NCI-H1105 (cell line): ENCODE measurements at regions not wholly inside any gene's neighbourhood (a gene's known extent, or its start where the extent isn't known, plus 50 kb on each side); places are given as distances from the start of the nearest gene placed in this dataset.
"Not testable (repeated sequence)": the region's sequence is repeated elsewhere in the genome, so short reads cannot be mapped to it uniquely, and the experiment has no call there.

Source experiments
- DNase-seq: peaks from one replicate; lab custom pipeline; 2025; lab: John Stamatoyannopoulos, UW

- no peak for DNase-seq
Observed at GRCh38 chr12:34097213-34097612, 74.9 kb downstream of the ALG10 start.

- no peak for DNase-seq
Observed at GRCh38 chr12:34105392-34105933, 83.2 kb downstream of the ALG10 start.

GRCh38 chr12:34106172-34106571 lies 83.9 kb downstream of the ALG10 start:
- no peak for DNase-seq

- no peak for DNase-seq
Observed at GRCh38 chr12:34107016-34107415, 84.7 kb downstream of the ALG10 start.

- DNase-seq, result no peak
Observed at GRCh38 chr12:34107781-34108404, 85.6 kb downstream of the ALG10 start.

- DNase-seq, result no peak
Observed at GRCh38 chr12:34108405-34108803, 86.1 kb downstream of the ALG10 start.

- no peak for DNase-seq
Observed at GRCh38 chr12:34108967-34109366, 86.7 kb downstream of the ALG10 start.

GRCh38 chr12:34109390-34109789 lies 87.1 kb downstream of the ALG10 start:
- DNase-seq, result no peak

GRCh38 chr12:34109909-34110531 lies 87.7 kb downstream of the ALG10 start:
- not testable (repeated sequence) for DNase-seq

GRCh38 chr12:34119366-34119765 lies 97.1 kb downstream of the ALG10 start:
- no peak for DNase-seq

- DNase-seq, result no peak
Observed at GRCh38 chr12:34121360-34121759, 99.1 kb downstream of the ALG10 start.

GRCh38 chr12:34123092-34123491 lies 100.8 kb downstream of the ALG10 start:
- peak; percentile 14 for DNase-seq

- no peak for DNase-seq
Observed at GRCh38 chr12:34124608-34125007, 102.3 kb downstream of the ALG10 start.

GRCh38 chr12:34126239-34126641 lies 103.9 kb downstream of the ALG10 start:
- DNase-seq, result no peak

- DNase-seq, result no peak
Observed at GRCh38 chr12:34126805-34127204, 104.5 kb downstream of the ALG10 start.

GRCh38 chr12:34127379-34127778 lies 105.1 kb downstream of the ALG10 start:
- not testable (repeated sequence) for DNase-seq

- DNase-seq, result no peak
Observed at GRCh38 chr12:34142430-34142829, 120.1 kb downstream of the ALG10 start.

GRCh38 chr12:34151019-34151418 lies 128.7 kb downstream of the ALG10 start:
- no peak for DNase-seq

- peak; percentile 43 for DNase-seq
Observed at GRCh38 chr12:34163443-34163842, 141.1 kb downstream of the ALG10 start.

GRCh38 chr12:34166427-34167060 lies 144.2 kb downstream of the ALG10 start:
- DNase-seq, result no peak

GRCh38 chr12:34168507-34168906 lies 146.2 kb downstream of the ALG10 start:
- DNase-seq, result not testable (repeated sequence)

- DNase-seq, result no peak
Observed at GRCh38 chr12:34186492-34186891, 164.2 kb downstream of the ALG10 start.

GRCh38 chr12:34188974-34189373 lies 166.7 kb downstream of the ALG10 start:
- no peak for DNase-seq
